Calu3 (cell line): ENCODE measurements at regions not wholly inside any gene's neighbourhood (a gene's known extent, or its start where the extent isn't known, plus 50 kb on each side); places are given as distances from the start of the nearest gene placed in this dataset.

Source experiments
- BruUV-seq: library from RNA; stranded (reverse); fragments of 400-500 nt; replicated peaks from 2 replicates; lab custom pipeline; 2021; lab: Mats Ljungman, UMichigan
- CTCF ChIA-PET: fragments of 300-600 bp; sonication (Branson Sonifier 250); formaldehyde crosslinking; loops from one replicate; lab custom pipeline; 2022; ENCODE audit warnings: antibody characterized with exemption; lab: Charles Lee
- DNase-seq: peaks from one replicate; pipeline ENCODE4 v3.0.0; 2022
- H3K27ac Mint-ChIP-seq: one replicate; pipeline ENCODE4 v1.8.0; 2022; ENCODE audit warnings: mixed read lengths; ENCODE audit not compliant: unreplicated experiment
- H3K27me3 Mint-ChIP-seq: one replicate; pipeline ENCODE4 v1.8.0; 2022; ENCODE audit warnings: mixed read lengths; ENCODE audit not compliant: unreplicated experiment
- H3K36me3 Mint-ChIP-seq: one replicate; pipeline ENCODE4 v1.8.0; 2022; ENCODE audit warnings: mild to moderate bottlenecking, moderate library complexity, mixed read lengths; ENCODE audit not compliant: insufficient read depth, unreplicated experiment
- H3K4me1 Mint-ChIP-seq: one replicate; pipeline ENCODE4 v1.8.0; 2022; ENCODE audit warnings: mild to moderate bottlenecking, low read depth, mixed read lengths; ENCODE audit not compliant: unreplicated experiment
- H3K4me3 Mint-ChIP-seq: one replicate; pipeline ENCODE4 v1.8.0; 2022; ENCODE audit warnings: mild to moderate bottlenecking, low read depth, moderate library complexity, mixed read lengths; ENCODE audit not compliant: unreplicated experiment
- H3K9me3 Mint-ChIP-seq: one replicate; pipeline ENCODE4 v1.8.0; 2022; ENCODE audit warnings: low read depth, mixed read lengths; ENCODE audit not compliant: unreplicated experiment
- CTCF ChIP-seq: fragments of 200-600 bp; IDR thresholded peaks from one replicate; pipeline ENCODE4 v1.8.0; 2022; ENCODE audit warnings: antibody characterized with exemption; ENCODE audit not compliant: unreplicated experiment
- intact Hi-C: fragments of 100-400 bp; cut with micrococcal nuclease; formaldehyde crosslinking; loops from one replicate; pipeline ENCODE4 v1.10.0; 2022; ENCODE audit not compliant: unreplicated experiment

GRCh38 chr6:132974122-132974521 is 159.8 kb downstream of the RPS12 start:
- Mint-ChIP-seq H3K4me3 (no peak overlapping the region), H3K27ac (no peak overlapping the region), H3K36me3 (no peaks in the 10 kb centered on the region), H3K4me1 (peaks cover 22% of the 10 kb centered on the region), H3K27me3 (no peaks in the 10 kb centered on the region), H3K9me3 (no peaks in the 10 kb centered on the region)
- intact Hi-C loops = no loop called here
- no peak for DNase-seq
- TF ChIP-seq CTCF = no peak
- BruUV-seq = no TSS peak
- CTCF ChIA-PET = no interaction called here

GRCh38 chr6:132977413-132977812 is 163.0 kb downstream of the RPS12 start:
- no TSS peak for BruUV-seq
- no peaks in the 10 kb centered on the region for H3K36me3 Mint-ChIP-seq
- CTCF ChIA-PET = no interaction called here
- H3K9me3 Mint-ChIP-seq = no peaks in the 10 kb centered on the region
- H3K4me3 Mint-ChIP-seq = no peak overlapping the region
- intact Hi-C loops = no loop called here
- H3K27me3 Mint-ChIP-seq = no peaks in the 10 kb centered on the region
- no peaks in the 10 kb centered on the region for H3K4me1 Mint-ChIP-seq
- TF ChIP-seq CTCF = no peak
- DNase-seq = no peak
- no peak overlapping the region for H3K27ac Mint-ChIP-seq

GRCh38 chr6:132978685-132979084 is 164.3 kb downstream of the RPS12 start:
- Mint-ChIP-seq H3K4me3 (no peak overlapping the region), H3K36me3 (no peaks in the 10 kb centered on the region), H3K4me1 (peaks cover under 1% of the 10 kb centered on the region), H3K27ac (no peak overlapping the region), H3K27me3 (no peaks in the 10 kb centered on the region), H3K9me3 (no peaks in the 10 kb centered on the region)
- CTCF ChIA-PET = no interaction called here
- TF ChIP-seq CTCF = no peak
- intact Hi-C loops = no loop called here
- BruUV-seq = no TSS peak
- DNase-seq = no peak

- TF ChIP-seq CTCF = no peak
- peaks cover 2% of the 10 kb centered on the region for H3K9me3 Mint-ChIP-seq
- intact Hi-C loops = no loop called here
- BruUV-seq = no TSS peak
- no peak overlapping the region for H3K27ac Mint-ChIP-seq
- H3K36me3 Mint-ChIP-seq = no peaks in the 10 kb centered on the region
- peaks cover 9% of the 10 kb centered on the region for H3K4me1 Mint-ChIP-seq
- H3K4me3 Mint-ChIP-seq = no peak overlapping the region
- CTCF ChIA-PET = no interaction called here
- DNase-seq = no peak
- H3K27me3 Mint-ChIP-seq = no peaks in the 10 kb centered on the region
These were observed 179.4 kb downstream of the RPS12 start for GRCh38 chr6:132993738-132994137.
